Vagina (tissue), 2 donors: ENCODE measurements at regions not wholly inside any gene's neighbourhood (a gene's known extent, or its start where the extent isn't known, plus 50 kb on each side); places are given as distances from the start of the nearest gene placed in this dataset.
"Not testable (repeated sequence)": the region's sequence is repeated elsewhere in the genome, so short reads cannot be mapped to it uniquely, and the experiment has no call there.

ENCODE experiments used
- DNase-seq, 2 donors: peaks; one replicate each; pipeline ENCODE4 v3.0.0-alpha.2; 2017; ENCODE audit errors: extremely low spot score in 2 of 2
- H3K27ac ChIP-seq: fragments of 200-600 bp; sonication (generic); one replicate; pipeline ENCODE4 v1.5.1; 2019
- H3K27me3 ChIP-seq: fragments of 200-600 bp; sonication (generic); one replicate; pipeline ENCODE4 v1.5.1; 2019
- H3K36me3 ChIP-seq, 2 donors: fragments of 200-600 bp; sonication (generic); one replicate each; pipeline ENCODE4 v1.5.1; 2017 to 2019
- H3K4me1 ChIP-seq: fragments of 200-600 bp; sonication (generic); one replicate; pipeline ENCODE4 v1.5.1; 2019
- H3K4me3 ChIP-seq, 2 donors: fragments of 200-600 bp; sonication (generic); 1 replicate in 1 of 2; 2 replicates in 1 of 2; pipeline ENCODE4 v1.5.1; 2016 to 2019
- H3K9me3 ChIP-seq: fragments of 200-600 bp; sonication (generic); one replicate; pipeline ENCODE4 v1.5.1; 2019
- POLR2A ChIP-seq, 2 donors: fragments of 450-650 bp; IDR thresholded peaks; one replicate each; pipeline ENCODE4 v1.6.1; 2017; ENCODE audit warnings: antibody characterized with exemption in 2 of 2, mild to moderate bottlenecking in 2 of 2, moderate library complexity in 2 of 2
- POLR2AphosphoS5 ChIP-seq, 2 donors: sonication (generic); formaldehyde crosslinking; IDR thresholded peaks; one replicate each; pipeline ENCODE4 v1.9.0; 2017; ENCODE audit warnings: antibody characterized with exemption in 2 of 2, mild to moderate bottlenecking in 2 of 2, low read depth in 1 of 2; ENCODE audit not compliant: insufficient read depth in 1 of 2
- intact Hi-C: fragments of 100-400 bp; cut with DNase I; formaldehyde crosslinking; loops from one replicate; pipeline ENCODE4 v1.15.1; 2023
- TF ChIP-seq, protein P1 (sequence below), 3 experiments: fragments of 450-650 bp in 2 of 3; fragments of 200-600 bp in 1 of 3; sonication (generic) in 1 of 3; IDR thresholded peaks; one replicate each; pipeline ENCODE4 v1.5.1; 2017 to 2019; ENCODE audit warnings: antibody characterized with exemption in 3 of 3, mild to moderate bottlenecking in 2 of 3, moderate library complexity in 2 of 3

DNA sequence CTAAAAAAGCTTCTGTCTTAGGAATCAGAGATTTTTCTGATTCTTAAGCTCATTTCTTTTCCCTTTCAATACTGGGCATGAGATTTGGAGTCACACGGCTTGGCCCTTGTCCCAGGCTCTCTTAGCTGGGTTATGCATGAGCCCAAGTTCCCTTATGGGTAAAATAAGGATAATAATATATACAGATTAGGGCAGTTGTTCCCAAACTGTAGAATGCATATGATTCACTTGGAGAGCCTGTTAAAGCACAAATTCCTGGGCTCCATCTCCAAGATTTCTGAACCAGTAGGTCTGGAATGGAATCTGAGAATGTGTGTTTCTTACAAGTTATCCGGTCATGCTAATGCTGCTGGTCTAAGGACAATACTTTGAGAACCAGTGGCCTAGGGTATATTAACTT, 154.0 kb downstream of the REEP3 start:
- H3K27ac ChIP-seq: no peak overlapping the region
- TF ChIP-seq POLR2AphosphoS5 (IDR thresholded peaks at IDR 0.05; ENCODE audit: insufficient read depth in 1 of 2, low read depth in 1 of 2) (no peak), POLR2A (IDR thresholded peaks at IDR 0.05) (no peak)
- TF ChIP-seq, protein P1, sequence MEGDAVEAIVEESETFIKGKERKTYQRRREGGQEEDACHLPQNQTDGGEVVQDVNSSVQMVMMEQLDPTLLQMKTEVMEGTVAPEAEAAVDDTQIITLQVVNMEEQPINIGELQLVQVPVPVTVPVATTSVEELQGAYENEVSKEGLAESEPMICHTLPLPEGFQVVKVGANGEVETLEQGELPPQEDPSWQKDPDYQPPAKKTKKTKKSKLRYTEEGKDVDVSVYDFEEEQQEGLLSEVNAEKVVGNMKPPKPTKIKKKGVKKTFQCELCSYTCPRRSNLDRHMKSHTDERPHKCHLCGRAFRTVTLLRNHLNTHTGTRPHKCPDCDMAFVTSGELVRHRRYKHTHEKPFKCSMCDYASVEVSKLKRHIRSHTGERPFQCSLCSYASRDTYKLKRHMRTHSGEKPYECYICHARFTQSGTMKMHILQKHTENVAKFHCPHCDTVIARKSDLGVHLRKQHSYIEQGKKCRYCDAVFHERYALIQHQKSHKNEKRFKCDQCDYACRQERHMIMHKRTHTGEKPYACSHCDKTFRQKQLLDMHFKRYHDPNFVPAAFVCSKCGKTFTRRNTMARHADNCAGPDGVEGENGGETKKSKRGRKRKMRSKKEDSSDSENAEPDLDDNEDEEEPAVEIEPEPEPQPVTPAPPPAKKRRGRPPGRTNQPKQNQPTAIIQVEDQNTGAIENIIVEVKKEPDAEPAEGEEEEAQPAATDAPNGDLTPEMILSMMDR (IDR thresholded peaks at IDR 0.05): no peak
- intact Hi-C loops: no loop called here

DNA sequence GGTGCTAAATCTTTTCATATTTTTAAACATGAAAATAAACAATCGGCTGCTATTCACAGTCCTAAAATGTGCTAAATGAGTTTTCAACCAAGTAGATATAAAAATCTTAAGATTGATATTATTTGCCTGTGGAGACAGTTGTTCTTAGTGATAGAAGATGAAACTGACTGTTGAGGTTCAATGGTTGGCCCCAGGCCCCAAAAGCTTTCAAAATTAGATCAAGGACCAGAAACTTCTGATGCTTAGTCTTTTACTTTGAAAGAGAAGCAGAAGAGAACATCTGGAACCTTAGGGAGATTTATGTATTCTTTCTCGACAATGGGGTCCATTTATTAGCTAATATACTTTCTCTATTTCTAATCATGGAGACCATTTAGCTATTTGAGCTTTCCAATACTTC, 155.8 kb downstream of the REEP3 start:
- Histone ChIP-seq H3K27ac (no peak overlapping the region), H3K9me3 (no peaks in the 10 kb centered on the region), H3K4me3 (no peak overlapping the region), H3K36me3 (no peaks in the 10 kb centered on the region), H3K4me1 (peaks cover 24% of the 10 kb centered on the region), H3K27me3 (no peaks in the 10 kb centered on the region)
- intact Hi-C loops: no loop called here
- no peak for TF ChIP-seq POLR2AphosphoS5 (IDR thresholded peaks at IDR 0.05; ENCODE audit: insufficient read depth in 1 of 2, low read depth in 1 of 2)
- TF ChIP-seq, protein P1 (IDR thresholded peaks at IDR 0.05): no peak
- no peak for TF ChIP-seq POLR2A (IDR thresholded peaks at IDR 0.05)
- DNase-seq: no peak

More for the DNA sequence above, 154.0 kb downstream of the REEP3 start:
- Histone ChIP-seq H3K4me3 (no peak overlapping the region), H3K27me3 (no peaks in the 10 kb centered on the region), H3K36me3 (no peaks in the 10 kb centered on the region), H3K9me3 (no peaks in the 10 kb centered on the region), H3K4me1 (peaks cover 36% of the 10 kb centered on the region)
- no peak for DNase-seq

DNA sequence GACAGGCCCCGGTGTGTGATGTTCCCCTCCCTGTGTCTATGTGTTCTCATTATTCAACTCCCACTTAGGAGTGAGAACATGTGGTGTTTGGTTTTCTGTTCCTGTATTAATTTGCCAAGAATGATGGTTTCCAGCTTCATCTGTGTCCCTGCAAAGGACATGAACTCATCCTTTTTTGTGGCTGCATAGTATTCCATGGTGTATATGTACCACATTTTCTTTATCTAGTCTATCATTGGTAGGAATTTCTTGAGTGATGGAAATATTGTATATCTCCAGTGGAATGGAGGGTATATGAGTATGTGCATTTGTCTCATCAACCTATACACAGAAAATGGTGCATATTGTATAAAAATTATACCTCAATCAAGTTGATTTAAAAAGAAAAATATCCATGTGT, 159.3 kb downstream of the REEP3 start:
- H3K36me3 ChIP-seq, intact Hi-C loops, H3K27ac ChIP-seq, DNase-seq, H3K4me3 ChIP-seq, H3K4me1 ChIP-seq, H3K27me3 ChIP-seq, H3K9me3 ChIP-seq: not testable (repeated sequence)

DNA sequence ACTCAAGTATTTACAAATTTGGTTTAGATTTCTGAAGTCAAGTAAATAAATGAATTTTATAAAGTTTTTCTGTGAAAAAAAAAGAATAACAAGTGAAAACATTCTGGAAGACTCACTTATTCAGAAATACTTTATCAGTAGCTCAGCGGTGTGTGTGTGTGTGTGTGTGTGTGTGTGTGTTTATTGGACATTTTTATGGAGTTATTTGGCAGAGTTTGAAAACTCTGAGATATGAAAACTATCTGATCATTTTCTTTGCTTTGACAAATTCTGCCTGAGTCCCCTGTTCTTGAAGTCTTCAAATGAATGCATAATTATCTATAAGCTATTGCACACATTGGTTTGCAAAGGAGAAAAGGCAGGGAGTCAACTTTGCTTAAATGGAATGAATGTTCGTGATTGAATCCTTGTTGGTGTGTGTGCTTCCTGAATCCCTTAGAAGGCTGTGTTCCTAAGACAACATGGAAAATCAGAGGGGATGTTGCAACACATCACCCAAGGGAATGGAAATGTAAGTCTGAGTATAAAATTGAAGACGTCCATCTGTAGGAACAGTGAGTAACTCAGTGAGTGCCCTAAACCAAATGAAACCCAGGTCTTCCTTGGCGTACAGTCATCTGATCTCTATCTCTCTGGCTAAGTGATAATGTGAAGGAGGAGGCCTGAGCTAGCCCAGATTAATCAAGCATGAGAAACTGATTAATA, 160.9 kb downstream of the REEP3 start:
- Histone ChIP-seq H3K9me3 (no peaks in the 10 kb centered on the region), H3K27me3 (no peaks in the 10 kb centered on the region), H3K4me1 (peaks cover 7% of the 10 kb centered on the region), H3K27ac (peak overlapping the region; percentile 49), H3K4me3 (no peak overlapping the region), H3K36me3 (no peaks in the 10 kb centered on the region)
- DNase-seq: no peak
- TF ChIP-seq, protein P1 (IDR thresholded peaks at IDR 0.05): no peak
- peak; percentile 32 to 66 for TF ChIP-seq POLR2AphosphoS5 (IDR thresholded peaks at IDR 0.05; ENCODE audit: insufficient read depth in 1 of 2, low read depth in 1 of 2)
- intact Hi-C loops: no loop called here

DNA sequence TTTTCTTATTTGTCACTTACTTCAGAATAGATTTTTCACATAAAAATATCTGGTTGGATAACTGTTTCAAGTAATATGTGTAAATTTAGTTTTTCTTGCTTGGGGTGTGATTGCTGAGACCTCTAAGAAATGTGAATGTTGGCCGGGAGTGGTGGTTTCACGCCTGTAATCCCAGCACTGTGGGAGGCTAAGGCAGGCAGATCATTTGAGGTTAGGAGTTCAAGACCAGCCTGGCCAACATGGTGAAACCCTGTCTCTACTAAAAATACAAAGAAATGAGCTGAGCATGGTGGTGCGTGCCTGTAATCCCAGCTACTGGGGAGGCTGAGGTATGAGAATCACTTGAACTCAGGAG, 161.5 kb downstream of the REEP3 start:
- H3K4me1 ChIP-seq, H3K27me3 ChIP-seq, H3K27ac ChIP-seq, H3K9me3 ChIP-seq, H3K36me3 ChIP-seq, H3K4me3 ChIP-seq, intact Hi-C loops, DNase-seq: not testable (repeated sequence)

DNA sequence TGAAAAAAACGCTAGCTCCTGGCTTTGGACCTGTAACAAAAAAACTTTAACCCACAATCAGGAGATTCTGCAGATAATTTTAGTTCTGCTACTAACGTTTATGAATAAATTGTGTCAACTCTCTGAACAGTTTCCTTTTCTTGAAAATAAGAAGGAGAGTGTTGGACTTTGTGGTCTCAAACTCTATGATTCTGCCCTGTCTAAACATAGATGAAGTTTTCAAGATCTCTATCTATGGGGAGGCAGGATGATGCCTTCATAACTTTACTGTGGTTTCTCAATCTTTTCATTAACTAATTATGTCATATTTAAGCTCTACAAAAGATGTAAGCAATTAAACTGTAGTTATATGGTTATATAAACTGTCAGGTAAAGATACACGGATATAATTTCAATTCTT, 162.0 kb downstream of the REEP3 start:
- Histone ChIP-seq H3K36me3 (no peaks in the 10 kb centered on the region), H3K9me3 (no peaks in the 10 kb centered on the region), H3K4me1 (peaks cover 7% of the 10 kb centered on the region), H3K27me3 (no peaks in the 10 kb centered on the region), H3K27ac (no peak overlapping the region), H3K4me3 (no peak overlapping the region)
- no peak for DNase-seq
- TF ChIP-seq, protein P1 (IDR thresholded peaks at IDR 0.05): no peak
- no peak for TF ChIP-seq POLR2AphosphoS5 (IDR thresholded peaks at IDR 0.05; ENCODE audit: insufficient read depth in 1 of 2, low read depth in 1 of 2)
- TF ChIP-seq POLR2A (IDR thresholded peaks at IDR 0.05): no peak
- intact Hi-C loops: no loop called here
